ENCODE measurements at regions not wholly inside any gene's neighbourhood (a gene's known extent, or its start where the extent isn't known, plus 50 kb on each side); places are given as distances from the start of the nearest gene placed in this dataset.
"Not testable (repeated sequence)": the region's sequence is repeated elsewhere in the genome, so short reads cannot be mapped to it uniquely, and the experiment has no call there.

DNA sequence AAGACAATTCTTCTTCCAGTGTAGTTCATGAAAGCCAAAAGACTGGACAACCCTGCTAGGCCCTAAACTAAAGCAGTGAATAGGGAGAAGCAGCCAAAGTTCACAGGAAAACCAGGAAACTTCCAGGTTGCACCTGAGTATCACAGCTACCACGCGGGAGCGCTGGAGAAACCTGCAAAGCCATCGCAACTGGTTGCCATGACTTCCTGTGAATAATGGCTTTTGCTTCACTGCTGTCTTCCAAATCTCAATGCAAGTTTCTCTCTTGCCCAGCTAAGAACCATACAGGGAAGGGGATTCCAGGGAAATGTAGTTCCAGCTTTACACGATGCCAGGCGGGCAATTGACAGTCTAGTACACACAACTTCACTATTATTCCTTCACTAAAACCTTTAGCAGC, 114.1 kb downstream of the GXYLT1 start:
- no peaks in the 10 kb centered on the region for H3K79me2 ChIP-seq (ENCODE audit: insufficient read depth, low read depth)
- no peaks in the 10 kb centered on the region for H3K27me3 ChIP-seq (ENCODE audit: insufficient read depth, low read depth)
- H3K27ac ChIP-seq, result no peak overlapping the region
- H3K4me1 ChIP-seq (ENCODE audit: low read depth, poor library complexity, severe bottlenecking), result no peaks in the 10 kb centered on the region
- no peak overlapping the region for H3K9ac ChIP-seq
- no peaks in the 10 kb centered on the region for H3K36me3 ChIP-seq (ENCODE audit: insufficient read depth)
- H2AFZ ChIP-seq (ENCODE audit: low read depth), result no peak overlapping the region
- H3K4me2 ChIP-seq, result no peak overlapping the region
- H3K4me3 ChIP-seq (IDR thresholded peaks at IDR 0.05; ENCODE audit: insufficient read depth, low read depth, low read length), result no peak overlapping the region
- no peaks in the 10 kb centered on the region for H4K20me1 ChIP-seq (ENCODE audit: insufficient read depth)
- TF ChIP-seq, protein P1, sequence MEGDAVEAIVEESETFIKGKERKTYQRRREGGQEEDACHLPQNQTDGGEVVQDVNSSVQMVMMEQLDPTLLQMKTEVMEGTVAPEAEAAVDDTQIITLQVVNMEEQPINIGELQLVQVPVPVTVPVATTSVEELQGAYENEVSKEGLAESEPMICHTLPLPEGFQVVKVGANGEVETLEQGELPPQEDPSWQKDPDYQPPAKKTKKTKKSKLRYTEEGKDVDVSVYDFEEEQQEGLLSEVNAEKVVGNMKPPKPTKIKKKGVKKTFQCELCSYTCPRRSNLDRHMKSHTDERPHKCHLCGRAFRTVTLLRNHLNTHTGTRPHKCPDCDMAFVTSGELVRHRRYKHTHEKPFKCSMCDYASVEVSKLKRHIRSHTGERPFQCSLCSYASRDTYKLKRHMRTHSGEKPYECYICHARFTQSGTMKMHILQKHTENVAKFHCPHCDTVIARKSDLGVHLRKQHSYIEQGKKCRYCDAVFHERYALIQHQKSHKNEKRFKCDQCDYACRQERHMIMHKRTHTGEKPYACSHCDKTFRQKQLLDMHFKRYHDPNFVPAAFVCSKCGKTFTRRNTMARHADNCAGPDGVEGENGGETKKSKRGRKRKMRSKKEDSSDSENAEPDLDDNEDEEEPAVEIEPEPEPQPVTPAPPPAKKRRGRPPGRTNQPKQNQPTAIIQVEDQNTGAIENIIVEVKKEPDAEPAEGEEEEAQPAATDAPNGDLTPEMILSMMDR (conservative IDR thresholded peaks at IDR 0.05; ENCODE audit: low read depth, low read length), result no peak

DNA sequence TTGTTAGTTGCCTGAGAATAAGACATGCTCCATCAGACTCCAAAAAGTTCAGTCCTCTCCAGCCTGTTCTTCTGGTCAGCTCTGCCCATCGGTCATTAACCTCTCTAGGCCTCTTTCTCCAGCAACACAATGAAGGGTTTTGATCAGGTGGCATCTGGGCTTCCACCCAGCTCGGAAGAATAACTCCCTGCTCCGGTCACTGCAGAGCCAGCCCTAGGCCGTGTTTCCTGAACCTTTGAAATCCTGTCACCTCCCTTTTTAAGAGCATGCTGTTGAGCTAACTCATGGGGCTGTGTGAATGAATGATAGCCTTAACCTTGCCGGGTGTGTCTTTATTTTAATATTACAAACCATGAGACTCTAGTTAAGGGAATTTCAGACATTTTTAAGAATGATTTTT, 117.1 kb downstream of the GXYLT1 start:
- Histone ChIP-seq H4K20me1 (ENCODE audit: insufficient read depth) (no peaks in the 10 kb centered on the region), H3K4me1 (ENCODE audit: low read depth, poor library complexity, severe bottlenecking) (no peaks in the 10 kb centered on the region), H3K9ac (no peak overlapping the region), H3K27ac (no peak overlapping the region), H3K4me3 (IDR thresholded peaks at IDR 0.05; ENCODE audit: insufficient read depth, low read depth, low read length) (no peak overlapping the region), H2AFZ (ENCODE audit: low read depth) (no peak overlapping the region), H3K79me2 (ENCODE audit: insufficient read depth, low read depth) (no peaks in the 10 kb centered on the region), H3K27me3 (ENCODE audit: insufficient read depth, low read depth) (no peaks in the 10 kb centered on the region), H3K36me3 (ENCODE audit: insufficient read depth) (no peaks in the 10 kb centered on the region), H3K4me2 (no peak overlapping the region)
- TF ChIP-seq, protein P1 (conservative IDR thresholded peaks at IDR 0.05; ENCODE audit: low read depth, low read length), result no peak

DNA sequence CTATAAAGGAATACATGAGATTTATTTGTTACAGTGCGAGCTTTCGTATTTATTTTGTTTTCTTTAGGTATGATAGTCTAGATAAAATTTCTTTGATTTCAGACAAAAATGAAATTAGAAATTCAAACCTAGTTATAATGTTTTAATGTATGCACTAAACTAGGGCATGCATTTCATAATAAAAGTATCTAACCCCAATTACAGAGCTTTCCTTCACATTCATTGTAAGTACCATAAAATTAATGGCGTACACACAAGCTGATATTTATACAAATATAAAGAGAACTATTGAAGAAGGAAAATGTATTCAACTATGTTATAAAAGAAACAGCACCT, 120.2 kb downstream of the GXYLT1 start:
- H3K4me1 ChIP-seq (ENCODE audit: low read depth, poor library complexity, severe bottlenecking), result no peaks in the 10 kb centered on the region
- H2AFZ ChIP-seq (ENCODE audit: low read depth), result peak overlapping the region; percentile 75
- no peaks in the 10 kb centered on the region for H3K27me3 ChIP-seq (ENCODE audit: insufficient read depth, low read depth)
- no peaks in the 10 kb centered on the region for H4K20me1 ChIP-seq (ENCODE audit: insufficient read depth)
- peak overlapping the region; percentile 1; the same call in 1 of the 2 replicates for H3K4me2 ChIP-seq
- H3K27ac ChIP-seq, result no peak overlapping the region
- H3K36me3 ChIP-seq (ENCODE audit: insufficient read depth), result no peaks in the 10 kb centered on the region
- no peak overlapping the region for H3K9ac ChIP-seq
- TF ChIP-seq, protein P1 (conservative IDR thresholded peaks at IDR 0.05; ENCODE audit: low read depth, low read length), result peak; percentile 61
- H3K79me2 ChIP-seq (ENCODE audit: insufficient read depth, low read depth), result no peaks in the 10 kb centered on the region
- no peak overlapping the region for H3K4me3 ChIP-seq (IDR thresholded peaks at IDR 0.05; ENCODE audit: insufficient read depth, low read depth, low read length)

DNA sequence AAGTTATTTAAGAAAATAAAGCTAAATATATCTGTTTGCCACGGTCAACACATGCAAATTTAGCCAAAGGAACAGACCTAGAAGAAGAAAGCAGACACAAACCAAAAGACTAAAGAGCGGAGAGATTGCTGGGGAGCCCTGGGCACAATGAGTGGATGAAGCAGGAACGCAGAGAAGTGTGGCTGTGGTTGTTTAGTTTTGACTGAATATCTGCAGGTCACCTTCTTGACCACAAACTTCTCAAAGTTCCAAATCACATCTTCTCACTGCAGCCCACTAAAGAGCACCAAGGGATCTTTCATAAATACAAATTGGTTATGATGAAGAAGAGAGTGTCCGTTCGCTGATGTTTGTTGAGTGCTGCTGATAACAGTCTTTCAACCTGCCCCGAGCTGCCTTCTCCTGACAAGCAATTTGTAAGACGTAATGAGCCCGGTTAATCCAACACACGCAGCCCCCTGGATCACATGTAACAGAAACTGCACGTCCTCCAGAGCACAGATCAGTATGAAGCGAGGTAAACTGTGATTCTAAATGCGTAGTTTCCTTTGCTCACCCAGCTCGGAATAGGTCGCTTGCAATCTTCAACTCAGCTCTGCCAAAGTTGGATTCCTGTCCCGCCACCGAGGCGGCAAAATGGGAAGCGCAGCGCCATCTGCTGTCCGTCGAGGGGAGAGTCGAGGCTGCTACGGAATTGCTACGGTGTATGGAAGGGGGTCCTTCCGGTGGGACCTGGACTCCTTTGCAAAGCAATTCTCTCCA, 120.8 kb downstream of the GXYLT1 start:
- Histone ChIP-seq H3K9ac (no peak overlapping the region), H3K4me3 (IDR thresholded peaks at IDR 0.05; ENCODE audit: insufficient read depth, low read depth, low read length) (no peak overlapping the region)
- TF ChIP-seq, protein P1 (conservative IDR thresholded peaks at IDR 0.05; ENCODE audit: low read depth, low read length), result peak; percentile 97

DNA sequence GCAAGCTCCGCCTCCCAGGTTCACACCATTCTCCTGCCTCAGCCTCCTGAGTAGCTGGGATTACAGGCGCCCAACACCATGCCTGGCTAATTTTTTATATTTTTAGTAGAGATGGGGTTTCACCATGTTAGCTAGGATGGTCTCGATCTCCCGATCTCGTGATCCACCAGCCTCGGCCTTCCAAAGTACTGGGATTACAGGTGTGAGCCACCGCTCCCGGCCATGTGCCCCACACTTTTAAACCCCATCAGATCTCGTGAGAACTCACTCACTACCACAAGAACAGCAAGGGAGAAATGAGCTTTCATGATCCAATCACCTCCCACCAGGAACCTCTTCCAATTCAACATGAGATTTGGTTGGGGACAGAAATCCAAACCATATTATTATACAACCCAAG, 122.7 kb downstream of the GXYLT1 start:
- not testable (repeated sequence) for H2AFZ ChIP-seq (ENCODE audit: low read depth); H3K9ac ChIP-seq; H3K79me2 ChIP-seq (ENCODE audit: insufficient read depth, low read depth); H3K36me3 ChIP-seq (ENCODE audit: insufficient read depth); H3K4me3 ChIP-seq (IDR thresholded peaks at IDR 0.05; ENCODE audit: insufficient read depth, low read depth, low read length); H4K20me1 ChIP-seq (ENCODE audit: insufficient read depth); H3K4me2 ChIP-seq; H3K27me3 ChIP-seq (ENCODE audit: insufficient read depth, low read depth); H3K27ac ChIP-seq; H3K4me1 ChIP-seq (ENCODE audit: low read depth, poor library complexity, severe bottlenecking)

More for the DNA sequence above, 120.8 kb downstream of the GXYLT1 start:
- no peaks in the 10 kb centered on the region for H3K36me3 ChIP-seq (ENCODE audit: insufficient read depth)
- H4K20me1 ChIP-seq (ENCODE audit: insufficient read depth), result no peaks in the 10 kb centered on the region
- H2AFZ ChIP-seq (ENCODE audit: low read depth), result peak overlapping the region; percentile 75
- no peaks in the 10 kb centered on the region for H3K79me2 ChIP-seq (ENCODE audit: insufficient read depth, low read depth)
- H3K27ac ChIP-seq, result no peak overlapping the region
- H3K4me1 ChIP-seq (ENCODE audit: low read depth, poor library complexity, severe bottlenecking), result no peaks in the 10 kb centered on the region
- peak overlapping the region; percentile 1; the same call in 1 of the 2 replicates for H3K4me2 ChIP-seq
- H3K27me3 ChIP-seq (ENCODE audit: insufficient read depth, low read depth), result no peaks in the 10 kb centered on the region
